Right lobe of liver (tissue), 4 donors: ENCODE measurements at regions not wholly inside any gene's neighbourhood (a gene's known extent, or its start where the extent isn't known, plus 50 kb on each side); places are given as distances from the start of the nearest gene placed in this dataset.

ENCODE experiments used
- POLR2A ChIP-seq: fragments of 450-650 bp; IDR thresholded peaks from one replicate; pipeline ENCODE4 v1.6.1; 2017; ENCODE audit warnings: antibody characterized with exemption, mild to moderate bottlenecking
- TF ChIP-seq, protein P1 (sequence below), 4 donors: fragments of 200-600 bp in 3 of 4; fragments of 450-650 bp in 1 of 4; IDR thresholded peaks; one replicate each; pipeline versions ENCODE4 v1.5.1 to v1.8.0; 2016 to 2022; ENCODE audit warnings: antibody characterized with exemption in 4 of 4, mild to moderate bottlenecking in 2 of 4
- donor health status: DM: no; HTN: no; CAD: no.
- donor health status: DM: no; HTN: no; CAD: no.
- donor health status: DM: no; HTN: yes; CAD: no.

DNA sequence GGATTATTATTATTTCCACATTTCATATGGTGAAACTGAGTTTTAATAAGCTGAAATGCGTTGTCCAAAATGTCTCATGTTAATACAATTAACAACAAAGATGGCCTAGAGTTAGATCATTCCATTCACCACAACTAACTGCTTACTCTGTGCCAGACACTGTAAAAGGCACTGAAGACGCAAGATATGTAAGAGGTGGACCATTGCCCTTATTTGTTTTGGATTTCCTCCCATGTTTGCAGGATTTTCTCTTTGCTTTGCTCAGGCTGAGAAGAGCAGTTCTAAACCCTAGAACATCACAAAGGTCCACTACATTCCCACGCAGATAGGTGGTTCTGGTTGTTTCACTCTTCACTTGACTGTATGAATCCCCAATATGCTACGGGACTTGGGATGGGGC lies 324.4 kb upstream of the KITLG start:
- TF ChIP-seq, protein P1, sequence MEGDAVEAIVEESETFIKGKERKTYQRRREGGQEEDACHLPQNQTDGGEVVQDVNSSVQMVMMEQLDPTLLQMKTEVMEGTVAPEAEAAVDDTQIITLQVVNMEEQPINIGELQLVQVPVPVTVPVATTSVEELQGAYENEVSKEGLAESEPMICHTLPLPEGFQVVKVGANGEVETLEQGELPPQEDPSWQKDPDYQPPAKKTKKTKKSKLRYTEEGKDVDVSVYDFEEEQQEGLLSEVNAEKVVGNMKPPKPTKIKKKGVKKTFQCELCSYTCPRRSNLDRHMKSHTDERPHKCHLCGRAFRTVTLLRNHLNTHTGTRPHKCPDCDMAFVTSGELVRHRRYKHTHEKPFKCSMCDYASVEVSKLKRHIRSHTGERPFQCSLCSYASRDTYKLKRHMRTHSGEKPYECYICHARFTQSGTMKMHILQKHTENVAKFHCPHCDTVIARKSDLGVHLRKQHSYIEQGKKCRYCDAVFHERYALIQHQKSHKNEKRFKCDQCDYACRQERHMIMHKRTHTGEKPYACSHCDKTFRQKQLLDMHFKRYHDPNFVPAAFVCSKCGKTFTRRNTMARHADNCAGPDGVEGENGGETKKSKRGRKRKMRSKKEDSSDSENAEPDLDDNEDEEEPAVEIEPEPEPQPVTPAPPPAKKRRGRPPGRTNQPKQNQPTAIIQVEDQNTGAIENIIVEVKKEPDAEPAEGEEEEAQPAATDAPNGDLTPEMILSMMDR (IDR thresholded peaks at IDR 0.05), result no peak
- TF ChIP-seq POLR2A, result no peak
